Mononuclear cell (primary cell): ENCODE measurements at regions not wholly inside any gene's neighbourhood (a gene's known extent, or its start where the extent isn't known, plus 50 kb on each side); places are given as distances from the start of the nearest gene placed in this dataset.

Source experiments
- H3K27me3 ChIP-seq: 2 replicates; pipeline ENCODE4 v1.6.0; 2011; ENCODE audit warnings: low read length, control low read depth; ENCODE audit not compliant: insufficient read depth
- H3K4me1 ChIP-seq: 2 replicates; pipeline ENCODE4 v1.5.1; 2011; ENCODE audit warnings: mild to moderate bottlenecking, low read length, control low read depth; ENCODE audit not compliant: insufficient read depth
- H3K4me3 ChIP-seq: 2 replicates; pipeline ENCODE4 v1.5.1; 2011; ENCODE audit warnings: mild to moderate bottlenecking, low read length, moderate library complexity
- H3K9me3 ChIP-seq: 2 replicates; pipeline ENCODE4 v1.5.1; 2011; ENCODE audit warnings: low read depth, mild to moderate bottlenecking, control low read depth, low read length

DNA sequence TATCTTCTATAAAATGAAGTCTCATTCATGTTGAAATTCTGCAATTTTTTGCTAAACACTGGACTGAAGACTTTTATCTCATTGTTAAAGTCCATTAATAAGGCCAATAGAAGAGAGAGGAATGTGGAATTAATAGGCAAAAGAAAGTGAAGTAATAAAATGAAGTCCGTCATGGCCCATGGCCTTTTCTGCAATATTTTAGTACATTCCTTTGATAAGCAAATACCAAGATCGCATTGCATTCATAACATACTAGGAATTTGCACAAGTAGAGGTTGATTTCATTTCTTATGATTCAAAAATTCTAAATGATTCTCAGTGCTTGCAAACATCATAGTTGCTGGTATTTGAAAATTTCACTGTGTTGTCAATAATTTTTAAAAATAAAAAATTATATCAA is 664.0 kb downstream of the NR2F1-AS1 start:
- Histone ChIP-seq H3K27me3 (no peaks in the 10 kb centered on the region), H3K4me1 (no peaks in the 10 kb centered on the region), H3K9me3 (no peaks in the 10 kb centered on the region), H3K4me3 (no peak overlapping the region)

DNA sequence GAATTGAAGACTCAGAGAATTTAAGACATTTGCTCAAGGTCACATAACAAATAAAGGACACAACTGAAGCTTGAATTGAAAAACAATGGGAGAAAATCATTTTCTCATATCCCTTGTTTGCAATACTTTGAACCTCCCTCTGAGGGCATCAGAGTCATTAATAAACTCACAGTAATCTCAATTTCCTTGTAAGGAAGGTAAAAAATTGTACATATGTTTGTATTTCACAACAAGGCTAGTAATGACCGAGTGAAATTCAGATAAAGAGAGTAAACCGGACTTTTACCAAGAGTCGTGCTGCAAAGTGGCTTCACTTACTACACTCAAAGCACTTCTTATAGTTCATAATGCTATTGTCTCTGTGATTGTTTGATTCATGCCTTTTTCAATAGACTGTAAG is 665.0 kb downstream of the NR2F1-AS1 start:
- no peak overlapping the region for H3K4me3 ChIP-seq
- no peaks in the 10 kb centered on the region for H3K27me3 ChIP-seq
- no peaks in the 10 kb centered on the region for H3K4me1 ChIP-seq
- no peaks in the 10 kb centered on the region for H3K9me3 ChIP-seq

DNA sequence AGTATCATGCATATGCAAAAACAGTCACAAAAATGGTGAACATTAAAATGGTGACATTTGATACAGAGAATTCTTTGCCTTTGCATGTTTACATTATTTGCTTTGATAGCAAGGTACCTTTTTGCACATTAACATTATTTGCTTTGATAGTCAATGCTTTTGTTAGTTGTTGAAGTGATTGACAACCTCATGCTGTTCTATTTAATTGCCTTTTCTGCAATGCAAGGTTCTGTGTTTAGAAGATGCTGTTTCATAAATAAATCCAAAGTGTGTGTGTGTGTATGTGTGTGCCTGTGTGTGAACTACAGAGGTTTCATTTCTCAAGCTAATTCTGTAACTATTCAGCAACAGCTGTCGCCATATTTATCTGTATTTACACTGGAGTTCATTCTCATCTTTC is 668.7 kb downstream of the NR2F1-AS1 start:
- H3K4me3 ChIP-seq: no peak overlapping the region
- no peaks in the 10 kb centered on the region for H3K27me3 ChIP-seq
- H3K9me3 ChIP-seq: no peaks in the 10 kb centered on the region
- H3K4me1 ChIP-seq: no peaks in the 10 kb centered on the region

DNA sequence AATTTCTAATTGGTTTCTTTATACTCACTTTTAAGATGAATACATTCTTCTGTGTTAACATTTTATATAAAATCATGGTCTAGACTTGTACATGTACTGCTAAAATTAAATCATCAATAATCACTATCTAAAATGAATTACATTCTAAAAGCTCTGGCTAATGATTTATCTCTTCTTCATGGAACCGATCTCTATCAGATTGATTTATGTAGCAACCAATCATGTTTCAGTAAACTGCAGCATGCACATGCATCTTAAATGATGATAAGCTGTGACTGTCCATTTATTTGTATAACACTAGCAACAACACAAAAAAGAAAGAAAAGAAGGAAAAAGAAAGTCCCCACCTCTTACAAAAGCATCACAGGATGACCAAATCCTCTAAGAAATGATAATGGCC is 669.2 kb downstream of the NR2F1-AS1 start:
- Histone ChIP-seq H3K4me1 (no peaks in the 10 kb centered on the region), H3K9me3 (no peaks in the 10 kb centered on the region), H3K4me3 (no peak overlapping the region), H3K27me3 (no peaks in the 10 kb centered on the region)

DNA sequence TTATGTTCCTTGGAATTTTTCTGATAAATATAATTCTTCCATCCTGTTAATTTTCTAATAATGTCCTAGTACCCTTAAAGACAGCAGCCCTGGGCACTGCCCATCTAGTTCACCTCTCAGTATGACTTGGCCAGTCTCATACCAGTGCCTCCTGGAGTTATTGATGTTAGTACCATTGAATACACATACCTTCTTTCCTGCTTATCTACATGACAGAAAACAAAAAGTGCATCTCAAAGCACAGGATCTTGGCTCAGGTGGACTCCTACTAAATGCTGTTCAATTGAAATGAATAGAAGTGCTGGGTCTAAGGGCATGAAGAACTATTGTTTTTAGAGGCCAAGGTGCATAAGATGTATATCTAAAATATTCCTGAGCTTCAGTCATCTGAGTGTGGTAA is 669.7 kb downstream of the NR2F1-AS1 start:
- Histone ChIP-seq H3K4me3 (no peak overlapping the region), H3K27me3 (no peaks in the 10 kb centered on the region), H3K9me3 (no peaks in the 10 kb centered on the region), H3K4me1 (no peaks in the 10 kb centered on the region)

DNA sequence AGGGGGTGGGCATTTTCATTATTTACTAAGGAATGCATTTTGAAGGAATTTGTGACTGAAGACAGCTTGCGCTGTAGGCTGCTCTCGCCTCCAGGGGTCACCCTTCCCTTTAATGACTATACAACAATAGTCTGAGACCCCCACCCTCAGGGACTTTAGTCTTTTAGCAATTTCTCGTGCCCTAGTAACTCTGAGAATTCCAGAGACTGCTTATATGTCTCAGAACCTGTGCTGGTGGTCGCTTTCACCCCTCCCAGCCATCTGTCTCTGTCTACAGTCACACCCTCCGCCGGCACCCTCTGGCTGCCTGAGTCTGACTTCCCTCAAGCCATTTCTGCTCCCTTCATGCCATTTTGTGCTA is 671.4 kb downstream of the NR2F1-AS1 start:
- H3K27me3 ChIP-seq: no peaks in the 10 kb centered on the region
- no peaks in the 10 kb centered on the region for H3K4me1 ChIP-seq
- no peak overlapping the region for H3K4me3 ChIP-seq
- no peaks in the 10 kb centered on the region for H3K9me3 ChIP-seq

DNA sequence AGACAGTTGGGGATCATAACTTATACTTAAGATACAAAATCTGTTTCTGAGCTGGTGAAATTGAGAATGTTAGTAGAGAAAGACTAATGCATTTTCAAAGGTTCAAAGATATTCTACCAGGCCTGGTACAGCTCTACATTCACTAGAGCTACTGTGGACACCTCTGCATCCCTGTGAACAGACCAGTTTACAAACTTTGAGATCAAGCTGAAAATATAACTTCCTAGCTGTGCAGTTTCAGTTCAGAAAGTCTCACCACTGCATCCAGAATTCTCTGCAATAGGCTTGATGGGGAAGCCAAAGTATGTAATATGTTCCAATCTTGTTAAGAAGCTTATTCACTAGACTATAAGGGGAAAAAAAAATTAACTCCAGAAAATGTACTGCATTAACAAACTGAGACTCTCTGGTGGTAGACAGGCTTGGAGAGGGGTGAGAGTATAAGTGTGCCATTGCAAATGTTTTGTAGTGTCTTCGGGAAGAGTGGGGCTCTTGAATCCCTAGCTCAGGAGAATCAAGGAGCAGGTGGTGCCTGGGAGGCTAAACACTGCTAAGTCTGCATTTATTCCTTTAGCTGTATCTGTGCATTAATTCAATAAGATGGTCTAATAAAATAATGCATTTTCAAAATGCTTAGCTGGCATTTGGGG is 671.9 kb downstream of the NR2F1-AS1 start:
- Histone ChIP-seq H3K27me3 (no peaks in the 10 kb centered on the region), H3K4me1 (no peaks in the 10 kb centered on the region), H3K4me3 (no peak overlapping the region), H3K9me3 (no peaks in the 10 kb centered on the region)

DNA sequence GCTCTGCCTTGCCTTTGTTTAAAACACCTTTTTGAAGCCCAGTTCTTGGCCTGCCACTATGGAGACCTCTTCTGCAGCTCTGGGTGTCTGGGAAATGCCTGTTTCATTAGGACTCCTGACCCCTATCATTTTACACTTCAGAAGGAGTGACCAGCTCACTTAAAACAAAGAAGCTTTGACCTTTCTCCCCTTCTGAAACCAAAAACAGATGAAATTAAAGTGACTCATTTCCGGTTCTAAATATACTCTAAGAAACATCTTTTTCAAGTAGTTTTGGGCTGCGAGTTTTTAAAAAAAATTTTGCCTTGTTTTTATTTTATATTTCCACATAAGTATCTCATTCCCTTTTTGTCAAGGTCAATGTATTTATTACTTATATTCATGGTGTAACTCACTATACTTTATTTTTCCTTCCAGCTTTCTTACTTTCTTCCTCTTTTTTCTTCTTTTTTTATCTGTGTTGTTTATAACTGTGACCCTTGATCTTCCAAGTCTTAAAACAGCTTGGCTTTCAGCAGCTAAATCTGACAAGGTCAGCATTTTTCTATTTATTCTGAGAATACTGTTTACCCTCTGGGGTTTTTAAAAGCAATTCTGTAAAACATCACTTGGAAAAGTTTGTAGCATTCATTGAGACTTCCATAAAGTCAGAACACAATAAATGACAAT is 672.9 kb downstream of the NR2F1-AS1 start:
- no peaks in the 10 kb centered on the region for H3K4me1 ChIP-seq
- H3K9me3 ChIP-seq: no peaks in the 10 kb centered on the region
- no peak overlapping the region for H3K4me3 ChIP-seq
- no peaks in the 10 kb centered on the region for H3K27me3 ChIP-seq

DNA sequence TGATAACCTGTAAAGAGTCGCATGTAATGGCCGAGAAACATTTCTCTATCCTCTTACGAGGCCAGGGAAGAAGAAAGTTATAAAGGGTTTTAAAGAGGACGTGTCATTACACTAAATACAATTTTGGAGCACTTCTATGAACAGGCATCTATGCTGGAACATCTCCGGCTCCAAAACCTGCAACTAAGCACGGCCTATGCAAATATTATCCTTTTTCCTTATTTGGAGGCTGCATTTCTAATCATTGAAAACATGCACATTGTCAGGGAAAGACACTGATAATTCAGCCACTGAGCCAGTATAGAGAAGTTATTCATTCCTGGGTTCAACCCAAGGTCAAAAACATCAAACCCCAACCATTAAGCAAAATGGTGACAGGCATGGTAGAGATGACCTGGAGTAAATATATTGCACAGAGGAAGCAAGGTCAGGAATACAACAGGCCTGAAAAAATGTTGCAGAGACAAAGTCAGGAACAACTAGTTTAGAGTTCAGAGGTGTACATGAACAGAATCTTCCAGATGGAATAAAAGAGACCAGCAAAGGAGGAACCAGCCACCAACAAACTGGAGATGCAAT is 674.1 kb downstream of the NR2F1-AS1 start:
- Histone ChIP-seq H3K4me3 (no peak overlapping the region), H3K27me3 (no peaks in the 10 kb centered on the region), H3K4me1 (no peaks in the 10 kb centered on the region), H3K9me3 (no peaks in the 10 kb centered on the region)

DNA sequence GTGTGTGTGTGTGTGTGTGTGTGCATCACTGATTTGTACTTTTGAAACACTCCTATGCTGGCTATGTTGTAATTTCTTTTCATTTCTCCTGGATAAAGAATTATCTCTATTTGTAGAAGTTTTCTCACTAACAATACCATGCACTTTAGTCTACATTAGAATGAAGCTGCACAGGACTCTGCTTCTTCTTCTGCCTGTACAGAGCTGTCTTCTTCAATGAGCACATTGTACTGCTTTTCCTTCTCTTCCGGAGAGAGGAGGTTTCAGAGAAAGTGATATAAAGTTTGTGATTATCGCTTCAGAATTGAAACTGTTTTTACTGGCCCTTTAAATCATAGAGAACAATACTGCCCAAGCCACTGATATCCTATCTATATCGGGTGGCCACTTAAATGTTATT is 677.0 kb downstream of the NR2F1-AS1 start:
- H3K4me1 ChIP-seq: no peaks in the 10 kb centered on the region
- H3K4me3 ChIP-seq: no peak overlapping the region
- H3K9me3 ChIP-seq: no peaks in the 10 kb centered on the region
- H3K27me3 ChIP-seq: no peaks in the 10 kb centered on the region

DNA sequence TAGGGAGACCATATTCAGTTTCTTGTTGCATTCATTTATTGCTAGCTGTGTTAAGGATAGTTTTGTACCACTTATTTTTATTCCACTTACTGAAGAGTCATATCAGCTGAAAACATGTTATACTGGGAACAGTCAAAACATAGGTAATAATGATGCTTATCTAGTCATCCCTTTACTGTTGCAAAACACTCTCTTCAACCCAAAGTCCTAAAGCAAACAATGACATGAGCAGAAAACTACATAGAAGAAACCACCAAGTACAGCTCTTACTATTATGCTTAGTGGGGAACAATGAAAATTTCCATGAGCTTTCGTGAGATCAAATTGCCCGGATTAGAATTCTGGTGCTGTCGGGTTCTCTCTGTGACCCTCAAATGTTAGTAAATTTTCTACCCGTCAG is 681.4 kb downstream of the NR2F1-AS1 start:
- H3K4me3 ChIP-seq: no peak overlapping the region
- H3K9me3 ChIP-seq: no peaks in the 10 kb centered on the region
- no peaks in the 10 kb centered on the region for H3K27me3 ChIP-seq
- no peaks in the 10 kb centered on the region for H3K4me1 ChIP-seq

DNA sequence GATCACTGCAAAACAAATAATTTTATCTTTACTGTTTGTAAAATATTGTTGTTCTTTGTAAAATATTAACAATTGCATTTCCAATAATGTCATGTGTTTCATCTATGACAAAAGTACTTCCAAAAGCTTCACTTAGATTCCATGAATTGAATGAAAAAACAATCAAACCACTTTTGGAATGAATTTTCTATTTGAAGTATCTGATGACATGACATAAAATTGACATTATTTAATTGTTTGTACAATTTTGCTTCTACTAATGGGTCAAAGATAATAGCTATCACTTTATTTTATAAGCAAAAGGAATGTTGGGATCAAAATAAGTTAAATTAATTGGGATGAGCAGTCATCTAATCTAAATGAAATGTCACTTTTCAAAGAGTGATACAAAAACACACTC is 684.3 kb downstream of the NR2F1-AS1 start:
- no peaks in the 10 kb centered on the region for H3K4me1 ChIP-seq
- no peaks in the 10 kb centered on the region for H3K9me3 ChIP-seq
- H3K4me3 ChIP-seq: no peak overlapping the region
- H3K27me3 ChIP-seq: no peaks in the 10 kb centered on the region

DNA sequence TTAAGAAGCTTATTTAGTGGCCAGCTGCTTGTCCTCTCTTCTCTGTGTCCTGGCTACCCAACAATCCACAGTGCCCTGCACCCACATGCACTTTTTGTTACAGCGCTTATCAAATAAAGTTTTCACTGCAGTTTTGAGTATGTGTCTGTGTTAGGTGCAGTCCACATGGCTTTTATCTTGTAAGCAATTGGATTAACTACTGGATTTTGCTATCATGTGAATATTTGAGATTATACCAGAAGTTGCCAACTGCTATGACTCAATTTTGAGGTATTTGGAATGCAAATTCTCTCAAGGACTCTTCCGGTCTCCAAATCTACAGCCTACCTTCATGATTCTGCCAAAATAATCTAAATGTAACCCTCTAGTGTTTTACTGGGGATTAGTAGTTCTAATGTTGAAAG is 690.2 kb downstream of the NR2F1-AS1 start:
- Histone ChIP-seq H3K4me3 (no peak overlapping the region), H3K9me3 (no peaks in the 10 kb centered on the region), H3K4me1 (no peaks in the 10 kb centered on the region), H3K27me3 (no peaks in the 10 kb centered on the region)

DNA sequence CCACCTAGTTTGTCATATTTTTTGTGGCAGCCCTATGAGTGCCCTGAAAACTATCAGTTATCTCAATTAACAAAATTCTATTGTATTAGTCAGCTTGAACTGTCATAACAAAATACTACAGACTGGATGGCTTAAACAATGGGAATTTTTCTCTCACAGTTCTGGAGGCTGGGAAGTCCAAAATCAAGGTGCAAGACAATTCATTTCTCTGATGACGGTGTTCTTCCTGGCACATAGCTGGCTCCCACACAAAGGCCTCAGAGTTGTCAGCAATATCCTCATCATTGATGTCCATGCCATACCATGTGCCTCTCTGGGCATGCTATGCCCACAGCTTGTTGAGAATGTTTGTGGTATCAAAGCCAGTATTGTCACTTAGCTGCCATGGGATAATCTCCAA is 691.9 kb downstream of the NR2F1-AS1 start:
- Histone ChIP-seq H3K4me1 (no peaks in the 10 kb centered on the region), H3K9me3 (no peaks in the 10 kb centered on the region), H3K4me3 (no peak overlapping the region), H3K27me3 (no peaks in the 10 kb centered on the region)

DNA sequence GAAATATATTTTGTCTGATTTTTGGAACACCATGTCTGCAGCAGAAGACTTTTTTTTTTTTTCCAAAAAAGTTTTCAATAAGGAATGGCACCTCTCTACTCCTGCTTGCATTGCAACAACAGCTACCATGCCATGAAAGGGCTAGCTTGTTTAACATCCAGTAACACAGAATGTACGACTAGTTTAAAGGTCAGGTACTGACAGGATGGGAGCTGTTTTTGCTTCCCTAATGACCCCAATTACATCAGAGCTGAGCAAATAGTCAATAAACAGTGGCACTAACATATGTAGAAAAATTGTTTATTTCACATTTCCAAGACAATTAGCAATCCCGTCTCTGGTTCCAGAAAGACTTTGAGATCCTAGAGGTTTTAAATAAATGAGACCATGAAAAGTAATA is 693.8 kb downstream of the NR2F1-AS1 start:
- H3K4me1 ChIP-seq: no peaks in the 10 kb centered on the region
- H3K27me3 ChIP-seq: no peaks in the 10 kb centered on the region
- H3K9me3 ChIP-seq: no peaks in the 10 kb centered on the region
- H3K4me3 ChIP-seq: no peak overlapping the region

DNA sequence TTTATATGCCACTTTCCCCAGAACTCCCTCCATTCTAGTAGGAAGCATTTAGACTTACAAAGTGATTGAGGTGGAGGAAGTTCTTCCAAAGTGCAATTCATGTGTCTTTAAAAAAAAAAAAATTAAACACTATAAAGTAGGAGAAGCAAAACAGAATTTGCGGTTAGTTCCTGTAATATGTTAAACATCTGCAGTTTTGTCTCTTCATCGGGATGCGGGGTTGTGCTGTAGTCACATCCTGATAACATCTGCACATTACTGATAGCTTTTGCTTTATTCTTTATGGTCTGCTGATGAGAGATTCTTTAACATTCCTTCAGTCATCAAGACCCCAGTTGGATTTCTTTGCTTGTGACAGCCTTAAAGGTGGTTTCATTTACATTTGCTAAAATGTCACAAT is 694.3 kb downstream of the NR2F1-AS1 start:
- Histone ChIP-seq H3K4me1 (no peaks in the 10 kb centered on the region), H3K27me3 (no peaks in the 10 kb centered on the region), H3K4me3 (no peak overlapping the region), H3K9me3 (no peaks in the 10 kb centered on the region)
